GM18505 (cell line): ENCODE measurements at regions not wholly inside any gene's neighbourhood (a gene's known extent, or its start where the extent isn't known, plus 50 kb on each side); places are given as distances from the start of the nearest gene placed in this dataset.
"Not testable (repeated sequence)": the region's sequence is repeated elsewhere in the genome, so short reads cannot be mapped to it uniquely, and the experiment has no call there.

Experiments used
- ATAC-seq: cut with Tn5 transposase; IDR thresholded peaks from one replicate; pipeline ENCODE4 v1.9.1; 2021; ENCODE audit not compliant: unreplicated experiment
- POLR2A ChIP-seq: IDR thresholded peaks from 4 replicates; pipeline ENCODE4 v1.6.1; 2011; ENCODE audit warnings: borderline replicate concordance; ENCODE audit not compliant: insufficient read depth, insufficient read length; ENCODE audit errors: extremely low read depth

GRCh38 chr11:16527525-16528246, 171.3 kb upstream of the SOX6 start:
- ATAC-seq = no peak
- no peak for TF ChIP-seq POLR2A

- ATAC-seq = no peak
- no peak for TF ChIP-seq POLR2A
Measured at GRCh38 chr11:16526947-16527346, 170.6 kb upstream of the SOX6 start.

GRCh38 chr11:16520713-16521112, 164.4 kb upstream of the SOX6 start:
- not testable (repeated sequence) for ATAC-seq

GRCh38 chr11:16512899-16513241, 156.5 kb upstream of the SOX6 start:
- ATAC-seq = peak; percentile 97
- TF ChIP-seq POLR2A = no peak

GRCh38 chr11:16512198-16512898, 156.0 kb upstream of the SOX6 start:
- ATAC-seq = no peak
- TF ChIP-seq POLR2A = no peak

- TF ChIP-seq POLR2A = no peak
Measured at GRCh38 chr11:16511116-16512114, 155.1 kb upstream of the SOX6 start.

GRCh38 chr11:16505481-16505880, 149.1 kb upstream of the SOX6 start:
- no peak for TF ChIP-seq POLR2A
- no peak for ATAC-seq

More at GRCh38 chr11:16511116-16512114, 155.1 kb upstream of the SOX6 start:
- ATAC-seq = no peak

GRCh38 chr11:16503891-16504290, 147.5 kb upstream of the SOX6 start:
- ATAC-seq = not testable (repeated sequence)

- TF ChIP-seq POLR2A = no peak
Measured at GRCh38 chr11:16494918-16495691, 138.8 kb upstream of the SOX6 start.

GRCh38 chr11:16484434-16484833, 128.1 kb upstream of the SOX6 start:
- no peak for ATAC-seq
- no peak for TF ChIP-seq POLR2A

More at GRCh38 chr11:16494918-16495691, 138.8 kb upstream of the SOX6 start:
- no peak for ATAC-seq

- ATAC-seq = no peak
- TF ChIP-seq POLR2A = no peak
Measured at GRCh38 chr11:16474659-16475058, 118.3 kb upstream of the SOX6 start.

GRCh38 chr11:16469968-16470367, 113.6 kb upstream of the SOX6 start:
- ATAC-seq = no peak

GRCh38 chr11:16468735-16469453, 112.5 kb upstream of the SOX6 start:
- no peak for TF ChIP-seq POLR2A
- ATAC-seq = no peak

More at GRCh38 chr11:16469968-16470367, 113.6 kb upstream of the SOX6 start:
- TF ChIP-seq POLR2A = no peak

GRCh38 chr11:16460508-16460907, 104.2 kb upstream of the SOX6 start:
- ATAC-seq = no peak
- no peak for TF ChIP-seq POLR2A
